ENCODE measurements at regions not wholly inside any gene's neighbourhood (a gene's known extent, or its start where the extent isn't known, plus 50 kb on each side); places are given as distances from the start of the nearest gene placed in this dataset.
"Not testable (repeated sequence)": the region's sequence is repeated elsewhere in the genome, so short reads cannot be mapped to it uniquely, and the experiment has no call there.

GRCh38 chr17:83204736-83205386 lies 125.5 kb downstream of the METRNL start:
- H3K4ac ChIP-seq (replicated peaks; ENCODE audit: insufficient read length, low read depth, low read length); H3K79me1 ChIP-seq (ENCODE audit: low read depth, low read length); H2BK5ac ChIP-seq (ENCODE audit: low read depth, low read length); H3K56ac ChIP-seq (replicated peaks; ENCODE audit: insufficient read length, low read depth, low read length); POLR2A ChIA-PET (ENCODE audit: partially characterized antibody); H3K27me3 ChIP-seq (replicated peaks in 1 of 4; ENCODE audit: control insufficient read depth in 3 of 4, extremely low read depth in 1 of 4, insufficient read depth in 3 of 4, low read length in 3 of 4); H2BK15ac ChIP-seq (ENCODE audit: low read length); H3K4me2 ChIP-seq (ENCODE audit: insufficient read depth in 1 of 2, low read depth in 2 of 2, low read length in 2 of 2); H3K23ac ChIP-seq (ENCODE audit: insufficient read length); H2BK12ac ChIP-seq (ENCODE audit: low read depth, low read length); H3K79me2 ChIP-seq (ENCODE audit: control insufficient read depth in 1 of 2, insufficient read depth in 2 of 2, low read length in 2 of 2); H2AK5ac ChIP-seq (ENCODE audit: low read depth, low read length); H3K36me3 ChIP-seq (ENCODE audit: control insufficient read depth in 2 of 4, insufficient read depth in 4 of 4, low read length in 3 of 4); H3K23me2 ChIP-seq (ENCODE audit: low read depth, low read length); FAIRE-seq; H4K5ac ChIP-seq (ENCODE audit: insufficient read length, low read depth, low read length); H3K14ac ChIP-seq (ENCODE audit: insufficient read length); H4K8ac ChIP-seq (ENCODE audit: extremely low read depth, insufficient read depth, low read length); H2BK120ac ChIP-seq (replicated peaks; ENCODE audit: low read depth, low read length); H3K18ac ChIP-seq (ENCODE audit: extremely low read depth, low read length); H3K4me1 ChIP-seq (replicated peaks in 1 of 4; ENCODE audit: control insufficient read depth in 3 of 4, insufficient read depth in 4 of 4, low read length in 3 of 4); H3K9ac ChIP-seq (replicated peaks in 1 of 4; ENCODE audit: extremely low read depth in 1 of 4, low read depth in 3 of 4, low read length in 3 of 4); H4K91ac ChIP-seq (replicated peaks; ENCODE audit: insufficient read length, low read length); H2AFZ ChIP-seq (ENCODE audit: low read length); H3K4me3 ChIP-seq (ENCODE audit: extremely low read depth in 1 of 4, insufficient read depth in 2 of 4, low read depth in 3 of 4, low read length in 4 of 4); H4K20me1 ChIP-seq (replicated peaks in 1 of 2; ENCODE audit: control insufficient read depth in 1 of 2, insufficient read depth in 2 of 2, low read length in 2 of 2); H2BK20ac ChIP-seq (ENCODE audit: low read length); H3K27ac ChIP-seq (ENCODE audit: low read depth, low read length): not testable (repeated sequence)
- CTCF ChIA-PET (ENCODE audit: partially characterized antibody): interaction anchor here (1.2 kb wide), 1 partner anchor 81 kb away, joined by 3 read pairs; no protein-coding TSS in a partner anchor
- peak in 1 of 2 experiments; percentile 8 for DNase-seq (ENCODE audit: low read depth in 1 of 2, low spot score in 2 of 2)
- 87% methylated on average over 9 of the region's 33 CpGs; no CpG with 5 or more reads in 1 of the 2 experiments for WGBS, 2 experiments (ENCODE audit: extremely low coverage in 1 of 2, insufficient coverage in 1 of 2, insufficient read length in 1 of 2, insufficient replicate concordance in 2 of 2, low coverage in 1 of 2, low lambda C conversion rate in 2 of 2, missing lambda C conversion rate in 1 of 2)
- H3K9me3 ChIP-seq (ENCODE audit: insufficient read depth in 2 of 2, low read depth in 1 of 2, low read length in 1 of 2): peaks cover 41 to 65% of the 10 kb centered on the region in 2 experiments
